ENCODE measurements at regions not wholly inside any gene's neighbourhood (a gene's known extent, or its start where the extent isn't known, plus 50 kb on each side); places are given as distances from the start of the nearest gene placed in this dataset.

GRCh38 chr6:151181706-151182363 lies 57.9 kb upstream of the AKAP12 start:
- Histone ChIP-seq H4K20me1 (ENCODE audit: insufficient read depth, low read length) (no peaks in the 10 kb centered on the region), H3K27me3 (ENCODE audit: control insufficient read depth in 1 of 2, insufficient read depth in 2 of 2, low read length in 2 of 2) (no peaks in the 10 kb centered on the region; a peak in 1 of 5 replicates), H3K4me3 (replicated peaks in 1 of 3; ENCODE audit: insufficient read depth in 1 of 3, low read depth in 2 of 3, low read length in 3 of 3) (no peak overlapping the region), H3K36me3 (replicated peaks in 1 of 2; ENCODE audit: control insufficient read depth in 1 of 2, insufficient read depth in 2 of 2, low read length in 2 of 2) (no peaks in the 10 kb centered on the region), H3K4me2 (ENCODE audit: low read depth, low read length) (no peak overlapping the region), H3K79me2 (ENCODE audit: insufficient read depth, low read length) (no peaks in the 10 kb centered on the region), H3K4me1 (ENCODE audit: insufficient read depth, low read length) (peaks cover 13% of the 10 kb centered on the region; the same call in 1 of the 2 replicates), H3K9me3 (ENCODE audit: low read length) (no peaks in the 10 kb centered on the region), H3K9ac (ENCODE audit: insufficient read depth, low read depth, low read length) (no peak overlapping the region), H2AFZ (ENCODE audit: low read length) (no peak overlapping the region), H3K27ac (ENCODE audit: extremely low read length, insufficient read depth, low read length) (no peak overlapping the region)
- 44% methylated on average over 2 of the region's 2 CpGs for WGBS (ENCODE audit: low lambda C conversion rate)
- no TSS peak for BruUV-seq (replicated peaks)
- TF ChIP-seq CREB3 (CRISPR knock-in tag; IDR thresholded peaks at IDR 0.05) = no peak
- no peak for TF ChIP-seq PHF8 (CRISPR knock-in tag; IDR thresholded peaks at IDR 0.05)
- TF ChIP-seq RBFOX2 (IDR thresholded peaks at IDR 0.05; ENCODE audit: low read depth, low read length) = no peak
- no peak for TF ChIP-seq KAT8 (CRISPR knock-in tag; IDR thresholded peaks at IDR 0.05)
- no peak for TF ChIP-seq NCOA5 (CRISPR knock-in tag; IDR thresholded peaks at IDR 0.05)
- no peak for TF ChIP-seq ZNF362 (CRISPR knock-in tag; IDR thresholded peaks at IDR 0.05; ENCODE audit: borderline replicate concordance)
- TF ChIP-seq TGIF2 (CRISPR knock-in tag; IDR thresholded peaks at IDR 0.05) = no peak
- TF ChIP-seq BRCA1 (CRISPR knock-in tag; IDR thresholded peaks at IDR 0.05) = no peak
- no peak for TF ChIP-seq JUN (CRISPR knock-in tag; IDR thresholded peaks at IDR 0.05)
- ChIA-PET CTCF (ENCODE audit: low intra/inter-chr PET ratio, low total read pairs) (no interaction called here), POLR2A (interaction anchor here (0.6 kb wide), 1 partner anchor 28 kb away, joined by 4 read pairs; no protein-coding TSS in a partner anchor)
- in situ Hi-C loops (cut with HindIII; ENCODE audit: extremely low pct_ligation_motif_present, low pct_unique_long_range_greater_than_20kb) = no loop called here
- ATAC-seq (no peak), DNase-seq (ENCODE audit: low spot score) (no peak), FAIRE-seq (no peak)
- intact Hi-C loops (cut with micrococcal nuclease; ENCODE audit: unreplicated experiment) = no loop called here

All from HepG2 (cell line).